IMR-90 (cell line): ENCODE measurements at regions not wholly inside any gene's neighbourhood (a gene's known extent, or its start where the extent isn't known, plus 50 kb on each side); places are given as distances from the start of the nearest gene placed in this dataset.

Experiments
- CEBPB ChIP-seq: IDR thresholded peaks from 2 replicates; pipeline ENCODE4 v1.6.1; 2012; ENCODE audit warnings: low read depth, low read length, improper control_type of control experiment
- CTCF ChIP-seq: conservative IDR thresholded peaks from 2 replicates; pipeline ENCODE4 v1.5.1; 2012; ENCODE audit warnings: mild to moderate bottlenecking, low read depth, low read length, improper control_type of control experiment
- MAFK ChIP-seq: IDR thresholded peaks from 2 replicates; pipeline ENCODE4 v1.6.1; 2012; ENCODE audit warnings: low read depth, low read length, improper control_type of control experiment

GRCh38 chr9:99369327-99369722 is 147.2 kb downstream of the SEC61B start:
- no peak for TF ChIP-seq CTCF
- TF ChIP-seq MAFK = no peak
- TF ChIP-seq CEBPB = no peak
